GM12878 (cell line): ENCODE measurements at regions not wholly inside any gene's neighbourhood (a gene's known extent, or its start where the extent isn't known, plus 50 kb on each side); places are given as distances from the start of the nearest gene placed in this dataset.

Experiments
- BCL11A ChIP-seq: IDR thresholded peaks from 2 replicates; pipeline ENCODE4 v1.6.1; 2011; ENCODE audit warnings: low read depth, low read length
- EGR1 ChIP-seq, 2 experiments: IDR thresholded peaks; 1 replicate in 1 of 2; 2 replicates in 1 of 2; pipeline ENCODE4 v1.6.1; 2011 to 2012; ENCODE audit warnings: low read depth in 2 of 2, low read length in 2 of 2, borderline replicate concordance in 1 of 2, mild to moderate bottlenecking in 1 of 2, moderate library complexity in 1 of 2
- FOXK2 ChIP-seq: fragments of 450-650 bp; IDR thresholded peaks from 2 replicates; pipeline ENCODE4 v1.6.1; 2017; ENCODE audit warnings: mild to moderate bottlenecking, moderate library complexity
- GATAD2B ChIP-seq: fragments of 450-650 bp; conservative IDR thresholded peaks from 2 replicates; pipeline ENCODE4 v1.6.1; 2017; ENCODE audit warnings: low read depth, mild to moderate bottlenecking, moderate library complexity
- IRF4 ChIP-seq: IDR thresholded peaks from 2 replicates; pipeline ENCODE4 v1.6.1; 2011; ENCODE audit warnings: low read depth, low read length
- MEF2A ChIP-seq: IDR thresholded peaks from 2 replicates; pipeline ENCODE4 v1.6.1; 2011; ENCODE audit warnings: low read depth, mild to moderate bottlenecking, low read length, moderate library complexity; ENCODE audit not compliant: insufficient read depth
- NFYA ChIP-seq: IDR thresholded peaks from 2 replicates; pipeline ENCODE4 v1.6.1; 2011; ENCODE audit warnings: low read depth, mild to moderate bottlenecking, low read length, improper control_type of control experiment, borderline replicate concordance
- RCOR1 ChIP-seq: conservative IDR thresholded peaks from 2 replicates; pipeline ENCODE4 v1.6.1; 2012; ENCODE audit warnings: low read depth, low read length, improper control_type of control experiment
- RELA ChIP-seq: fragments of 450-650 bp; IDR thresholded peaks from 2 replicates; pipeline ENCODE4 v1.8.0; 2014; ENCODE audit warnings: borderline replicate concordance; ENCODE audit not compliant: partially characterized antibody
- STAT1 ChIP-seq: fragments of 450-650 bp; conservative IDR thresholded peaks from 2 replicates; pipeline ENCODE4 v1.6.1; 2014; ENCODE audit warnings: antibody characterized with exemption, mild to moderate bottlenecking
- TCF12 ChIP-seq: IDR thresholded peaks from 2 replicates; pipeline ENCODE4 v1.6.1; 2011; ENCODE audit warnings: low read depth, mild to moderate bottlenecking, low read length
- ZBED1 ChIP-seq: IDR thresholded peaks from 2 replicates; pipeline ENCODE4 v1.6.1; 2016; ENCODE audit warnings: borderline replicate concordance
- ZNF384 ChIP-seq: IDR thresholded peaks from 2 replicates; pipeline ENCODE4 v1.6.1; 2012; ENCODE audit warnings: low read depth, mild to moderate bottlenecking, low read length, improper control_type of control experiment, borderline replicate concordance
- TF ChIP-seq, protein P1 (sequence below): fragments of 450-650 bp; IDR thresholded peaks from 2 replicates; pipeline ENCODE4 v1.6.1; 2018; ENCODE audit warnings: borderline replicate concordance, mild to moderate bottlenecking; ENCODE audit not compliant: partially characterized antibody
- TF ChIP-seq, protein P2 (sequence below): fragments of 450-650 bp; formaldehyde crosslinking; IDR thresholded peaks from 2 replicates; pipeline ENCODE4 v1.4.0; 2020; ENCODE audit warnings: mild to moderate bottlenecking, moderate library complexity
- TF ChIP-seq, protein P3 (sequence below): fragments of 450-650 bp; IDR thresholded peaks from 2 replicates; pipeline ENCODE4 v1.6.1; 2017; ENCODE audit warnings: mild to moderate bottlenecking
- TF ChIP-seq, protein P4 (sequence below): IDR thresholded peaks from 2 replicates; pipeline ENCODE4 v1.6.1; 2012; ENCODE audit warnings: low read depth, low read length, improper control_type of control experiment
- TF ChIP-seq, protein P5 (sequence below): fragments of 450-650 bp; IDR thresholded peaks from 2 replicates; pipeline ENCODE4 v1.6.1; 2014; ENCODE audit warnings: mild to moderate bottlenecking

DNA sequence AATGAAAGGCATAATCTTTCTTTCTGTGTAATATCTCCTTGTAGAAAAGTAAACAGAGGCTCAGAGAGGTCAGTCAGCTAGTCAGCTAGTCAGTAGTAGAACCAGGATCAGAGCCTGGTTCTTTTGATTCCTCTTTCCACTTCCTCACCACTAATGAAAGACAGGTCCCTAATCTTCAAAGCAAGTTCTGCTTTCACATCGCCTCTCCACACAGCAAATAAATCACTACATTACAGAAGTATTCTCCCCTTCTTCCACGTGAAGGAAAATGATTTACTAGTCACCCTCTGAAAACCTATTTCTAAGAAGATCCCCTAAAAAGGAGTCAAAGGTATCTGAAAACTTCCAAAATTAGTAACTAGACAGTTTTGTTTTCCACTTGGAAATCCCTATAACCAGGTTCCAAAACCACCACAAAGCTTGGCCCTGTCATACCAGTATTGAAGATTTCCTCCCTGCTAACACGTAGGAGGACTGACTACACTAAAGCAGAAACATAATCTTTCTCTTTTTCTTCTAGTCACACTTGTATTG, 140.5 kb upstream of the TARS1 start (continued):
- TF ChIP-seq, protein P1, sequence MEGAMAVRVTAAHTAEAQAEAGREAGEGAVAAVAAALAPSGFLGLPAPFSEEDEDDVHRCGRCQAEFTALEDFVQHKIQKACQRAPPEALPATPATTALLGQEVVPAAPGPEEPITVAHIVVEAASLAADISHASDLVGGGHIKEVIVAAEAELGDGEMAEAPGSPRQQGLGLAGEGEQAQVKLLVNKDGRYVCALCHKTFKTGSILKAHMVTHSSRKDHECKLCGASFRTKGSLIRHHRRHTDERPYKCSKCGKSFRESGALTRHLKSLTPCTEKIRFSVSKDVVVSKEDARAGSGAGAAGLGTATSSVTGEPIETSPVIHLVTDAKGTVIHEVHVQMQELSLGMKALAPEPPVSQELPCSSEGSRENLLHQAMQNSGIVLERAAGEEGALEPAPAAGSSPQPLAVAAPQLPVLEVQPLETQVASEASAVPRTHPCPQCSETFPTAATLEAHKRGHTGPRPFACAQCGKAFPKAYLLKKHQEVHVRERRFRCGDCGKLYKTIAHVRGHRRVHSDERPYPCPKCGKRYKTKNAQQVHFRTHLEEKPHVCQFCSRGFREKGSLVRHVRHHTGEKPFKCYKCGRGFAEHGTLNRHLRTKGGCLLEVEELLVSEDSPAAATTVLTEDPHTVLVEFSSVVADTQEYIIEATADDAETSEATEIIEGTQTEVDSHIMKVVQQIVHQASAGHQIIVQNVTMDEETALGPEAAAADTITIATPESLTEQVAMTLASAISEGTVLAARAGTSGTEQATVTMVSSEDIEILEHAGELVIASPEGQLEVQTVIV: no peak
- TF ChIP-seq GATAD2B (no peak), ZBED1 (peak; percentile 66; the same call in 1 of the 2 replicates), STAT1 (no peak), IRF4 (peak; percentile 55; the same call in 1 of the 2 replicates), RELA (no peak), RCOR1 (no peak), MEF2A (peak; percentile 90), ZNF384 (no peak), NFYA (no peak), EGR1 (IDR thresholded peaks at IDR 0.05; ENCODE audit: borderline replicate concordance in 1 of 2, low read depth in 2 of 2, low read length in 2 of 2) (0 out of 3 replicates have a peak, but pooled peaks of 1 of the 2 experiments have one; percentile 2), FOXK2 (no peak), TCF12 (no peak), BCL11A (peak; percentile 49; the same call in 1 of the 2 replicates)
- TF ChIP-seq, protein P2, sequence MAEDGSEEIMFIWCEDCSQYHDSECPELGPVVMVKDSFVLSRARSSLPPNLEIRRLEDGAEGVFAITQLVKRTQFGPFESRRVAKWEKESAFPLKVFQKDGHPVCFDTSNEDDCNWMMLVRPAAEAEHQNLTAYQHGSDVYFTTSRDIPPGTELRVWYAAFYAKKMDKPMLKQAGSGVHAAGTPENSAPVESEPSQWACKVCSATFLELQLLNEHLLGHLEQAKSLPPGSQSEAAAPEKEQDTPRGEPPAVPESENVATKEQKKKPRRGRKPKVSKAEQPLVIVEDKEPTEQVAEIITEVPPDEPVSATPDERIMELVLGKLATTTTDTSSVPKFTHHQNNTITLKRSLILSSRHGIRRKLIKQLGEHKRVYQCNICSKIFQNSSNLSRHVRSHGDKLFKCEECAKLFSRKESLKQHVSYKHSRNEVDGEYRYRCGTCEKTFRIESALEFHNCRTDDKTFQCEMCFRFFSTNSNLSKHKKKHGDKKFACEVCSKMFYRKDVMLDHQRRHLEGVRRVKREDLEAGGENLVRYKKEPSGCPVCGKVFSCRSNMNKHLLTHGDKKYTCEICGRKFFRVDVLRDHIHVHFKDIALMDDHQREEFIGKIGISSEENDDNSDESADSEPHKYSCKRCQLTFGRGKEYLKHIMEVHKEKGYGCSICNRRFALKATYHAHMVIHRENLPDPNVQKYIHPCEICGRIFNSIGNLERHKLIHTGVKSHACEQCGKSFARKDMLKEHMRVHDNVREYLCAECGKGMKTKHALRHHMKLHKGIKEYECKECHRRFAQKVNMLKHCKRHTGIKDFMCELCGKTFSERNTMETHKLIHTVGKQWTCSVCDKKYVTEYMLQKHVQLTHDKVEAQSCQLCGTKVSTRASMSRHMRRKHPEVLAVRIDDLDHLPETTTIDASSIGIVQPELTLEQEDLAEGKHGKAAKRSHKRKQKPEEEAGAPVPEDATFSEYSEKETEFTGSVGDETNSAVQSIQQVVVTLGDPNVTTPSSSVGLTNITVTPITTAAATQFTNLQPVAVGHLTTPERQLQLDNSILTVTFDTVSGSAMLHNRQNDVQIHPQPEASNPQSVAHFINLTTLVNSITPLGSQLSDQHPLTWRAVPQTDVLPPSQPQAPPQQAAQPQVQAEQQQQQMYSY (CRISPR knock-in tag): no peak
- TF ChIP-seq, protein P3, sequence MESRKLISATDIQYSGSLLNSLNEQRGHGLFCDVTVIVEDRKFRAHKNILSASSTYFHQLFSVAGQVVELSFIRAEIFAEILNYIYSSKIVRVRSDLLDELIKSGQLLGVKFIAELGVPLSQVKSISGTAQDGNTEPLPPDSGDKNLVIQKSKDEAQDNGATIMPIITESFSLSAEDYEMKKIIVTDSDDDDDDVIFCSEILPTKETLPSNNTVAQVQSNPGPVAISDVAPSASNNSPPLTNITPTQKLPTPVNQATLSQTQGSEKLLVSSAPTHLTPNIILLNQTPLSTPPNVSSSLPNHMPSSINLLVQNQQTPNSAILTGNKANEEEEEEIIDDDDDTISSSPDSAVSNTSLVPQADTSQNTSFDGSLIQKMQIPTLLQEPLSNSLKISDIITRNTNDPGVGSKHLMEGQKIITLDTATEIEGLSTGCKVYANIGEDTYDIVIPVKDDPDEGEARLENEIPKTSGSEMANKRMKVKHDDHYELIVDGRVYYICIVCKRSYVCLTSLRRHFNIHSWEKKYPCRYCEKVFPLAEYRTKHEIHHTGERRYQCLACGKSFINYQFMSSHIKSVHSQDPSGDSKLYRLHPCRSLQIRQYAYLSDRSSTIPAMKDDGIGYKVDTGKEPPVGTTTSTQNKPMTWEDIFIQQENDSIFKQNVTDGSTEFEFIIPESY: no peak
- TF ChIP-seq, protein P4, sequence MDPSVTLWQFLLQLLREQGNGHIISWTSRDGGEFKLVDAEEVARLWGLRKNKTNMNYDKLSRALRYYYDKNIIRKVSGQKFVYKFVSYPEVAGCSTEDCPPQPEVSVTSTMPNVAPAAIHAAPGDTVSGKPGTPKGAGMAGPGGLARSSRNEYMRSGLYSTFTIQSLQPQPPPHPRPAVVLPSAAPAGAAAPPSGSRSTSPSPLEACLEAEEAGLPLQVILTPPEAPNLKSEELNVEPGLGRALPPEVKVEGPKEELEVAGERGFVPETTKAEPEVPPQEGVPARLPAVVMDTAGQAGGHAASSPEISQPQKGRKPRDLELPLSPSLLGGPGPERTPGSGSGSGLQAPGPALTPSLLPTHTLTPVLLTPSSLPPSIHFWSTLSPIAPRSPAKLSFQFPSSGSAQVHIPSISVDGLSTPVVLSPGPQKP: no peak
- TF ChIP-seq, protein P5, sequence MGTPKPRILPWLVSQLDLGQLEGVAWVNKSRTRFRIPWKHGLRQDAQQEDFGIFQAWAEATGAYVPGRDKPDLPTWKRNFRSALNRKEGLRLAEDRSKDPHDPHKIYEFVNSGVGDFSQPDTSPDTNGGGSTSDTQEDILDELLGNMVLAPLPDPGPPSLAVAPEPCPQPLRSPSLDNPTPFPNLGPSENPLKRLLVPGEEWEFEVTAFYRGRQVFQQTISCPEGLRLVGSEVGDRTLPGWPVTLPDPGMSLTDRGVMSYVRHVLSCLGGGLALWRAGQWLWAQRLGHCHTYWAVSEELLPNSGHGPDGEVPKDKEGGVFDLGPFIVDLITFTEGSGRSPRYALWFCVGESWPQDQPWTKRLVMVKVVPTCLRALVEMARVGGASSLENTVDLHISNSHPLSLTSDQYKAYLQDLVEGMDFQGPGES: no peak
